Keratinocyte (primary cell): ENCODE measurements at regions not wholly inside any gene's neighbourhood (a gene's known extent, or its start where the extent isn't known, plus 50 kb on each side); places are given as distances from the start of the nearest gene placed in this dataset.

ENCODE experiments used
- DNase-seq: peaks from one replicate; pipeline ENCODE4 v3.0.0-alpha.2; 2011; ENCODE audit warnings: low read depth, missing footprints, low spot score
- FAIRE-seq: peaks from 2 replicates; lab custom pipeline; 2011; peaks lifted over from hg19 to GRCh38; lab: Jason Lieb, UNC
- H2AFZ ChIP-seq: 2 replicates; pipeline ENCODE4 v1.6.0; 2012; ENCODE audit warnings: low read length, control low read depth, inconsistent platforms; ENCODE audit not compliant: control insufficient read depth
- H3K27ac ChIP-seq: 2 replicates; pipeline ENCODE4 v1.5.1; 2011; ENCODE audit warnings: low read length; ENCODE audit not compliant: control insufficient read depth, insufficient read depth
- H3K27me3 ChIP-seq: 3 replicates; pipeline ENCODE4 v1.6.0; 2011; ENCODE audit warnings: low read length; ENCODE audit not compliant: control insufficient read depth, insufficient read depth; ENCODE audit errors: extremely low read depth
- H3K36me3 ChIP-seq, 2 experiments: 2 replicates in 1 of 2; 3 replicates in 1 of 2; pipeline ENCODE4 v1.5.1; 2011; ENCODE audit warnings: low read length in 2 of 2, mild to moderate bottlenecking in 1 of 2; ENCODE audit not compliant: control insufficient read depth in 2 of 2, insufficient read depth in 2 of 2; ENCODE audit errors: extremely low read depth in 1 of 2
- H3K4me1 ChIP-seq: 3 replicates; pipeline ENCODE4 v1.5.1; 2011; ENCODE audit warnings: low read length; ENCODE audit not compliant: control insufficient read depth, insufficient read depth; ENCODE audit errors: extremely low read depth
- H3K4me2 ChIP-seq: 3 replicates; pipeline ENCODE4 v1.6.0; 2011; ENCODE audit warnings: low read depth, low read length; ENCODE audit not compliant: control insufficient read depth, insufficient read depth; ENCODE audit errors: extremely low read depth
- H3K4me3 ChIP-seq, 3 experiments: fragments of 200-600 bp in 1 of 3; sonication (generic) in 1 of 3; 2 replicates in 2 of 3; 3 replicates in 1 of 3; pipeline ENCODE4 v1.5.1; 2011 to 2016; ENCODE audit warnings: low read length in 3 of 3, mild to moderate bottlenecking in 3 of 3, control low read depth in 2 of 3, inconsistent platforms in 1 of 3, low read depth in 1 of 3, mixed read lengths in 1 of 3, mixed run types in 1 of 3, moderate library complexity in 1 of 3; ENCODE audit not compliant: control insufficient read depth in 2 of 3, insufficient read depth in 2 of 3; ENCODE audit errors: extremely low read depth in 1 of 3
- H3K79me2 ChIP-seq: 2 replicates; pipeline ENCODE4 v1.6.0; 2012; ENCODE audit warnings: low read length; ENCODE audit not compliant: control insufficient read depth, insufficient read depth
- H3K9ac ChIP-seq: 3 replicates; pipeline ENCODE4 v1.6.0; 2011; ENCODE audit warnings: low read length; ENCODE audit not compliant: control insufficient read depth, insufficient read depth; ENCODE audit errors: extremely low read depth
- H3K9me1 ChIP-seq: 3 replicates; pipeline ENCODE4 v1.6.0; 2011; ENCODE audit warnings: low read length; ENCODE audit not compliant: control insufficient read depth, insufficient read depth; ENCODE audit errors: extremely low read depth
- H3K9me3 ChIP-seq: 2 replicates; pipeline ENCODE4 v1.5.1; 2012; ENCODE audit warnings: low read depth, low read length; ENCODE audit not compliant: control insufficient read depth
- H4K20me1 ChIP-seq: 3 replicates; pipeline ENCODE4 v1.6.0; 2011; ENCODE audit warnings: low read length; ENCODE audit not compliant: control insufficient read depth, insufficient read depth; ENCODE audit errors: extremely low read depth
- CTCF ChIP-seq, 3 experiments: IDR thresholded peaks in 1 of 3; conservative IDR thresholded peaks in 1 of 3; optimal IDR thresholded peaks in 1 of 3; 2 replicates in 2 of 3; 3 replicates in 1 of 3; pipeline versions ENCODE3 to v1.5.1; 2011; ENCODE audit warnings: low read length in 3 of 3, mild to moderate bottlenecking in 3 of 3, moderate library complexity in 2 of 3, control low read depth in 1 of 3, inconsistent platforms in 1 of 3; ENCODE audit not compliant: insufficient read depth in 2 of 3; ENCODE audit errors: extremely low read depth in 1 of 3
- EZH2 ChIP-seq: IDR thresholded peaks from one replicate; pipeline ENCODE4 v1.6.1; 2012; ENCODE audit warnings: inconsistent platforms, mild to moderate bottlenecking, low read length, moderate library complexity
- dilution Hi-C: fragments of 300-500 bp; cut with MboI; formaldehyde crosslinking; loops from one replicate; pipeline ENCODE4 v1.7.0; 2020; ENCODE audit warnings: low sequenced_read_pairs; ENCODE audit not compliant: extremely low pct_ligation_motif_present

GRCh38 chrX:40414335-40414734 lies 166.4 kb upstream of the ATP6AP2 start:
- H3K9me1 ChIP-seq = no peaks in the 10 kb centered on the region
- H3K27me3 ChIP-seq = no peaks in the 10 kb centered on the region
- H2AFZ ChIP-seq = no peak overlapping the region
- no peaks in the 10 kb centered on the region for H3K36me3 ChIP-seq
- no peak for DNase-seq
- no peak for FAIRE-seq
- dilution Hi-C loops = no loop called here
- H3K9ac ChIP-seq = no peak overlapping the region
- H3K4me3 ChIP-seq = no peak overlapping the region
- no peak overlapping the region for H3K27ac ChIP-seq
- no peaks in the 10 kb centered on the region for H4K20me1 ChIP-seq
- H3K4me2 ChIP-seq = no peak overlapping the region
- H3K4me1 ChIP-seq = no peaks in the 10 kb centered on the region
- TF ChIP-seq EZH2 (no peak), CTCF (optimal IDR thresholded peaks at IDR 0.05 in 1 of 3, IDR thresholded peaks at IDR 0.05 in 1 of 3, conservative IDR thresholded peaks at IDR 0.05 in 1 of 3; ENCODE audit: extremely low read depth in 1 of 3, insufficient read depth in 2 of 3, low read length in 3 of 3) (no peak)
- H3K79me2 ChIP-seq = no peaks in the 10 kb centered on the region
- no peaks in the 10 kb centered on the region for H3K9me3 ChIP-seq

GRCh38 chrX:40411340-40412111 lies 169.2 kb upstream of the ATP6AP2 start:
- Histone ChIP-seq H3K36me3 (no peaks in the 10 kb centered on the region), H3K27ac (no peak overlapping the region), H3K79me2 (no peaks in the 10 kb centered on the region), H3K4me3 (no peak overlapping the region), H3K4me2 (no peak overlapping the region), H3K9me3 (no peaks in the 10 kb centered on the region), H3K4me1 (no peaks in the 10 kb centered on the region), H4K20me1 (no peaks in the 10 kb centered on the region), H3K27me3 (no peaks in the 10 kb centered on the region), H3K9me1 (no peaks in the 10 kb centered on the region), H3K9ac (no peak overlapping the region), H2AFZ (no peak overlapping the region)
- FAIRE-seq (no peak), DNase-seq (no peak)
- TF ChIP-seq CTCF (optimal IDR thresholded peaks at IDR 0.05 in 1 of 3, IDR thresholded peaks at IDR 0.05 in 1 of 3, conservative IDR thresholded peaks at IDR 0.05 in 1 of 3; ENCODE audit: extremely low read depth in 1 of 3, insufficient read depth in 2 of 3, low read length in 3 of 3) = no peak
- TF ChIP-seq EZH2 = no peak
- dilution Hi-C loops = no loop called here
